Uterus (tissue), 3 donors: ENCODE measurements at regions not wholly inside any gene's neighbourhood (a gene's known extent, or its start where the extent isn't known, plus 50 kb on each side); places are given as distances from the start of the nearest gene placed in this dataset.

ENCODE experiments used
- DNase-seq, 2 donors: peaks; one replicate each; pipeline ENCODE4 v3.0.0-alpha.2; 2019 to 2020
- H3K27ac ChIP-seq, 2 donors: fragments of 200-600 bp; sonication (generic); 1 replicate in 1 of 2; 2 replicates in 1 of 2; pipeline ENCODE4 v1.5.1; 2016 to 2018
- H3K27me3 ChIP-seq, 2 donors: fragments of 200-600 bp; sonication (generic); one replicate each; pipeline ENCODE4 v1.5.1; 2018 to 2019; ENCODE audit warnings: control low read depth in 1 of 2
- H3K36me3 ChIP-seq, 2 donors: fragments of 200-600 bp; sonication (generic); one replicate each; pipeline ENCODE4 v1.5.1; 2019; ENCODE audit warnings: control low read depth in 1 of 2
- H3K4me1 ChIP-seq, 2 donors: fragments of 200-600 bp; sonication (generic); one replicate each; pipeline ENCODE4 v1.5.1; 2018 to 2019; ENCODE audit warnings: control low read depth in 1 of 2
- H3K4me3 ChIP-seq, 2 donors: fragments of 200-600 bp; sonication (generic); 1 replicate in 1 of 2; 2 replicates in 1 of 2; pipeline ENCODE4 v1.5.1; 2018 to 2019; ENCODE audit warnings: mild to moderate bottlenecking in 1 of 2
- H3K9me3 ChIP-seq, 2 donors: fragments of 200-600 bp; sonication (generic); one replicate each; pipeline ENCODE4 v1.5.1; 2019; ENCODE audit warnings: control low read depth in 1 of 2
- POLR2A ChIP-seq, 2 donors: fragments of 450-650 bp; IDR thresholded peaks; one replicate each; pipeline ENCODE4 v1.6.1; 2016; ENCODE audit warnings: antibody characterized with exemption in 2 of 2, mild to moderate bottlenecking in 1 of 2, moderate library complexity in 1 of 2
- intact Hi-C: fragments of 100-400 bp; cut with DNase I; formaldehyde crosslinking; loops from one replicate; pipeline ENCODE4 v1.15.1; 2023; ENCODE audit warnings: low total_unique reads
- TF ChIP-seq, protein P1 (sequence below), 4 experiments: fragments of 200-600 bp in 2 of 4; fragments of 450-650 bp in 2 of 4; sonication (generic) in 2 of 4; IDR thresholded peaks; one replicate each; pipeline ENCODE4 v1.5.1; 2016 to 2019; ENCODE audit warnings: antibody characterized with exemption in 4 of 4, mild to moderate bottlenecking in 2 of 4, moderate library complexity in 1 of 4
- donor health status: DM: yes; HTN: yes; CAD: no.

DNA sequence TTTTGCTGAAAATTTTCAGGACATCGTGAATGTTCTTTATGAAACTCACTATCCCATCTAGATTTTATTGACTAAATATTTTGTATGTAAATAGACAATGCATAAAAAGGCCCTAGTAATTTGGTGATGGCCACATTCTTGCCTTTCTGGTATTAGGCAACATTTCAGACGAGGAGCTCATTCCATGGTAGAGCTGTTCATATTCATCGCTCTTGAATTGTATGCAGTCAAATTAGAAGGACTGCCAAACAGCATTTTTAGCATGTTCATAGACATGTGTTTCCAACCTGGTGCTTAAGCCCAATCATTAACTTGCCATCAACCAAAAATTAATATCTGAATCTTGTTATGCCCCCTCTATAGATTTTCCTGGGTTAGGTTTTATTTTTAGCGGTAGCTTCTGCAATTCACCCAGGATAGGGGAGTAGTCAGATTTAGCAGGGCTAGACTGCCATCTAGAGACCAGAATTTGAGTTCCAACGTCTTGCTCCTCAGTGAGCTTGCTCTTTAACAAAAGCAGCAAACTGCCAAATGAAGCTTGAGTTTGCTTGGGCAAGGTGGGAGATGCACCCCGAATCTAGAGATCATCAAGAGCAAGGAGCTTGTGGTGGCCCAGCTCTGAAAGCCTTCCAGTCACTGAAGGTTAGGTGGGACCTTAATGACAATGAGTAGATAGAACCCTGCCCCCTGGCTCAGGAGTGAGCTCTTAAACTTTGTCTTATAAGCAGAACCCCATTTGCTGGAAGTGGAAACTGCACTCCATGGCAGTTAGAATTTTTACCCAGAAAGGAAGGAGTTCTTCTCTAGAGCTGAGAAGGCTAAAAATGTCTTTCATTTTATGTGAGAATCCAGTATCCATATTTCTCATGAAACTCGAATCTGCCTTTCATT is 456.2 kb downstream of the RASEF start:
- Histone ChIP-seq H3K9me3 (no peaks in the 10 kb centered on the region), H3K36me3 (no peaks in the 10 kb centered on the region), H3K27me3 (no peaks in the 10 kb centered on the region), H3K27ac (no peak overlapping the region), H3K4me1 (peaks cover 0 to 4% of the 10 kb centered on the region in 2 donors), H3K4me3 (no peak overlapping the region)
- DNase-seq, result peak; percentile 28 to 44
- intact Hi-C loops, result no loop called here
- TF ChIP-seq, protein P1, sequence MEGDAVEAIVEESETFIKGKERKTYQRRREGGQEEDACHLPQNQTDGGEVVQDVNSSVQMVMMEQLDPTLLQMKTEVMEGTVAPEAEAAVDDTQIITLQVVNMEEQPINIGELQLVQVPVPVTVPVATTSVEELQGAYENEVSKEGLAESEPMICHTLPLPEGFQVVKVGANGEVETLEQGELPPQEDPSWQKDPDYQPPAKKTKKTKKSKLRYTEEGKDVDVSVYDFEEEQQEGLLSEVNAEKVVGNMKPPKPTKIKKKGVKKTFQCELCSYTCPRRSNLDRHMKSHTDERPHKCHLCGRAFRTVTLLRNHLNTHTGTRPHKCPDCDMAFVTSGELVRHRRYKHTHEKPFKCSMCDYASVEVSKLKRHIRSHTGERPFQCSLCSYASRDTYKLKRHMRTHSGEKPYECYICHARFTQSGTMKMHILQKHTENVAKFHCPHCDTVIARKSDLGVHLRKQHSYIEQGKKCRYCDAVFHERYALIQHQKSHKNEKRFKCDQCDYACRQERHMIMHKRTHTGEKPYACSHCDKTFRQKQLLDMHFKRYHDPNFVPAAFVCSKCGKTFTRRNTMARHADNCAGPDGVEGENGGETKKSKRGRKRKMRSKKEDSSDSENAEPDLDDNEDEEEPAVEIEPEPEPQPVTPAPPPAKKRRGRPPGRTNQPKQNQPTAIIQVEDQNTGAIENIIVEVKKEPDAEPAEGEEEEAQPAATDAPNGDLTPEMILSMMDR (IDR thresholded peaks at IDR 0.05), result peak; percentile 63 to 73 (median 68)
- no peak for TF ChIP-seq POLR2A (IDR thresholded peaks at IDR 0.05)

DNA sequence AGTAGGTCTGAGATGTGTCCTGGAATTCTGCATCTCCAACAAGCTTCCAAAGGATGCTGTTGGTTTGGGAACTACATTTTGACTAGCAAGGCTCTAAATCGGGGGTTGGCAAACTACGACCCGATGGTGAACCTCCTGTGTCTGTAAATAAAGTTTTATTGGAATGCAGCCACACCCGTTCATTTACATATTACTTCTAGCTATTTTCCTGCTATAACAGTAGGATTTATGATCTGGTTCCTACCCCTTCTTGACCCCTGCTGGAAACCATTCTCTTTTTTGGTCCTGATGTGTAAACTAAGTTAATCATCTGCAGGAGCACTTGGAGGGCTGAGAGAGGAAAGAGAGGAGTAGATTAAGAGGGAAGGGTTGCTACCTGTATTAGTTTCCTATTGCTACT is 454.5 kb downstream of the RASEF start:
- Histone ChIP-seq H3K36me3 (no peaks in the 10 kb centered on the region), H3K9me3 (no peaks in the 10 kb centered on the region), H3K4me3 (no peak overlapping the region), H3K27ac (no peak overlapping the region), H3K4me1 (peaks cover 0 to 4% of the 10 kb centered on the region in 2 donors), H3K27me3 (no peaks in the 10 kb centered on the region)
- intact Hi-C loops, result no loop called here
- no peak for DNase-seq
- TF ChIP-seq, protein P1 (IDR thresholded peaks at IDR 0.05), result no peak
- TF ChIP-seq POLR2A (IDR thresholded peaks at IDR 0.05), result no peak

DNA sequence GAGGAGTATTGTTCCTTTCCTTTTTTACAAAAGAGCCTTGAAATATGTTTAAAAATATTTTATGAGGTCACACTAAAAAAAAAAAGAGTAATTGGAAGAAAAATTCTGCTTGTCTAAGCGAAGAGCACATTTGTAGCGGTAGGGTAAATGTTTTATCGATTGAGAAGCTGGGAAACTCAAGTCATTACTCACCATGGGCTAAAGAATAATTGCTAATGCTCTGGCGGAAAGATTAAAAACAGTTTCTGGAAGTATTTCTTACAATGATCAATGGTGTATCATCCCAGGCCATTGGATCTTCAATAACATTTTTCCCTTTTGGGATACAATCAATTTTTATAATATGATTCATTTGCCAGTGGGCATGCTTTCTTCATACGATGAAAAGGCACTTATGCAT is 450.0 kb downstream of the RASEF start:
- TF ChIP-seq, protein P1 (IDR thresholded peaks at IDR 0.05), result no peak
- no peak for TF ChIP-seq POLR2A (IDR thresholded peaks at IDR 0.05)
- no peak overlapping the region for H3K27ac ChIP-seq
- no peaks in the 10 kb centered on the region for H3K4me1 ChIP-seq

DNA sequence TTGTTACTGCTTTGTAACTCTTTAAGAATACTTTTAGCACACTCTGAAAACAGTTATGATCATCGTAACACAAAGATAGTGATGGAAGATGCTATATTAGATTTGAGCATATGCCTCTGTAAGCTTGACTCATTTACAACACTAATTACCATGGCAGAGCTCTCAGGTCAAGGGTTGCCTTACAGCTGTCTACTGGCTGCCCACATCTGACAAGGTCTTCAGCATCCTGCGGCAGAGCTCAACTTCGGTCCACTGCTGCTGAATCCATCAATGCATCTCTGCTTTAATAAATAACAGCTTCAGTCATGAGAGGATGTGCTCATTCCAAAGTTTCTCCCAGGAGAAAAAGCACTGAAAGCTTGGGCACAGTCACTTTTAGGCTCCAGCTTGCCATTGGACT is 449.4 kb downstream of the RASEF start:
- H3K27ac ChIP-seq, result no peak overlapping the region
- no peaks in the 10 kb centered on the region for H3K36me3 ChIP-seq
- TF ChIP-seq, protein P1 (IDR thresholded peaks at IDR 0.05), result no peak
- TF ChIP-seq POLR2A (IDR thresholded peaks at IDR 0.05), result no peak
- H3K4me3 ChIP-seq, result no peak overlapping the region
- no peaks in the 10 kb centered on the region for H3K27me3 ChIP-seq
- no peaks in the 10 kb centered on the region for H3K9me3 ChIP-seq
- intact Hi-C loops, result no loop called here
- no peaks in the 10 kb centered on the region for H3K4me1 ChIP-seq
- DNase-seq, result no peak

More for the DNA sequence above, 450.0 kb downstream of the RASEF start:
- no peak overlapping the region for H3K4me3 ChIP-seq
- no peaks in the 10 kb centered on the region for H3K9me3 ChIP-seq
- no peak for DNase-seq
- intact Hi-C loops, result no loop called here
- H3K36me3 ChIP-seq, result no peaks in the 10 kb centered on the region
- H3K27me3 ChIP-seq, result no peaks in the 10 kb centered on the region

DNA sequence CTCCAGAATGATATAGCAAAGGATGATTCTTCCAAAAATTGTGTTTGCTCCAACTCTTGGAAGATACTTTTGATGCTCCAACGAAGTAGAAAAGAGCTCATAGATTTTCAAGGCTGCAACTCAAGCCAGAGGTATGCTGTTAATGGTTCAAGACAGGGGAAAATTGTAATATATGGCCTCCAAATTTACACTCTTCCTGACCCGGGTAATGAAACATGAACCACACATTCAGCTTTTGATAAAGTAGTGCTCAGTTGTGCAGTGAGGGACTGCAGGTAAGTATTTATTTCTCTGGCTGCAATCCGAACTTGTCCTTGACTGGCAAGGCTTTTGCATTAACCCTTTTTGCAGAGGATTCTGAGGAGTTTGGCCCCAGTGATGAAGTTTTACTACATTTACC is 446.4 kb downstream of the RASEF start:
- DNase-seq, result no peak
- no peaks in the 10 kb centered on the region for H3K36me3 ChIP-seq
- intact Hi-C loops, result no loop called here
- H3K4me1 ChIP-seq, result no peaks in the 10 kb centered on the region
- no peaks in the 10 kb centered on the region for H3K27me3 ChIP-seq
- no peak overlapping the region for H3K27ac ChIP-seq
- no peak overlapping the region for H3K4me3 ChIP-seq
- no peak for TF ChIP-seq POLR2A (IDR thresholded peaks at IDR 0.05)
- TF ChIP-seq, protein P1 (IDR thresholded peaks at IDR 0.05), result no peak
- H3K9me3 ChIP-seq, result no peaks in the 10 kb centered on the region
